H9 (cell line): ENCODE measurements at regions not wholly inside any gene's neighbourhood (a gene's known extent, or its start where the extent isn't known, plus 50 kb on each side); places are given as distances from the start of the nearest gene placed in this dataset.

Source experiments
- DNase-seq: peaks from one replicate; pipeline ENCODE4 v3.0.0-alpha.2; 2017
- H2AFZ ChIP-seq: one replicate; pipeline ENCODE4 v1.6.1; 2013; ENCODE audit warnings: mild to moderate bottlenecking, low read length, control low read depth, moderate library complexity
- H2AK5ac ChIP-seq: 2 replicates; pipeline ENCODE4 v1.6.1; 2013; ENCODE audit warnings: low read length, control low read depth, mixed read lengths; ENCODE audit not compliant: insufficient read length
- H2BK120ac ChIP-seq: one replicate; pipeline ENCODE4 v1.6.1; 2013; ENCODE audit warnings: low read depth, mild to moderate bottlenecking, low read length, control low read depth, inconsistent platforms; ENCODE audit not compliant: poor library complexity, severe bottlenecking
- H2BK12ac ChIP-seq: 2 replicates; pipeline ENCODE4 v1.6.1; 2013; ENCODE audit warnings: low read length, control low read depth, mixed read lengths, low read depth; ENCODE audit not compliant: insufficient read length
- H2BK15ac ChIP-seq: 2 replicates; pipeline ENCODE4 v1.6.1; 2013; ENCODE audit warnings: low read depth, low read length, control low read depth
- H2BK20ac ChIP-seq: one replicate; pipeline ENCODE4 v1.6.1; 2013; ENCODE audit warnings: low read depth, mild to moderate bottlenecking, low read length, control low read depth, inconsistent platforms; ENCODE audit not compliant: poor library complexity, severe bottlenecking
- H2BK5ac ChIP-seq: 2 replicates; pipeline ENCODE4 v1.6.1; 2013; ENCODE audit warnings: low read length, control low read depth, mixed read lengths; ENCODE audit not compliant: insufficient read length
- H3K14ac ChIP-seq: 2 replicates; pipeline ENCODE4 v1.6.1; 2013; ENCODE audit warnings: low read length, control low read depth; ENCODE audit not compliant: insufficient read depth
- H3K18ac ChIP-seq: 2 replicates; pipeline ENCODE4 v1.6.1; 2013; ENCODE audit warnings: low read depth, mild to moderate bottlenecking, mixed read lengths, low read length, control low read depth; ENCODE audit not compliant: insufficient read length
- H3K23ac ChIP-seq: 2 replicates; pipeline ENCODE4 v1.6.1; 2013; ENCODE audit warnings: low read length, control low read depth, mixed read lengths, low read depth; ENCODE audit not compliant: insufficient read length
- H3K23me2 ChIP-seq: 2 replicates; pipeline ENCODE4 v1.6.1; 2013; ENCODE audit warnings: low read depth, mild to moderate bottlenecking, mixed read lengths, low read length, control low read depth; ENCODE audit not compliant: insufficient read length, poor library complexity, severe bottlenecking
- H3K27ac ChIP-seq: 2 replicates; pipeline ENCODE4 v1.5.1; 2013; ENCODE audit warnings: low read length, control low read depth, mixed read lengths, low read depth; ENCODE audit not compliant: insufficient read length
- H3K27me3 ChIP-seq: 2 replicates; pipeline ENCODE4 v1.6.1; 2013; ENCODE audit warnings: low read length, control low read depth, inconsistent platforms; ENCODE audit not compliant: insufficient read depth
- H3K4ac ChIP-seq: 2 replicates; pipeline ENCODE4 v1.6.1; 2013; ENCODE audit warnings: low read depth, mild to moderate bottlenecking, control low read depth, inconsistent platforms, low read length, moderate library complexity
- H3K4me1 ChIP-seq: 2 replicates; pipeline ENCODE4 v1.6.1; 2013; ENCODE audit warnings: low read length, control low read depth, inconsistent platforms; ENCODE audit not compliant: insufficient read depth
- H3K4me2 ChIP-seq: 2 replicates; pipeline ENCODE4 v1.6.1; 2013; ENCODE audit warnings: low read length, control low read depth, mixed read lengths; ENCODE audit not compliant: insufficient read length, insufficient read depth
- H3K56ac ChIP-seq: 2 replicates; pipeline ENCODE4 v1.6.1; 2013; ENCODE audit warnings: low read depth, mild to moderate bottlenecking, mixed read lengths, low read length, control low read depth; ENCODE audit not compliant: insufficient read length
- H3K79me1 ChIP-seq: 2 replicates; pipeline ENCODE4 v1.6.1; 2013; ENCODE audit warnings: low read depth, mild to moderate bottlenecking, moderate library complexity, low read length, control low read depth, inconsistent platforms; ENCODE audit not compliant: insufficient read depth, poor library complexity, severe bottlenecking
- H3K79me2 ChIP-seq: 2 replicates; pipeline ENCODE4 v1.6.1; 2013; ENCODE audit warnings: low read length, control low read depth, inconsistent platforms; ENCODE audit not compliant: insufficient read depth
- H3K9ac ChIP-seq: 2 replicates; pipeline ENCODE4 v1.6.1; 2013; ENCODE audit warnings: low read length, control low read depth, mixed read lengths; ENCODE audit not compliant: insufficient read length; ENCODE audit errors: extremely low read depth
- H3K9me3 ChIP-seq: one replicate; pipeline ENCODE4 v1.6.1; 2013; ENCODE audit warnings: low read depth, low read length, inconsistent platforms; ENCODE audit not compliant: control insufficient read depth
- H3T11ph ChIP-seq: one replicate; pipeline ENCODE4 v1.6.1; 2013; ENCODE audit warnings: mild to moderate bottlenecking, low read length, control low read depth, inconsistent platforms
- H4K20me1 ChIP-seq: one replicate; pipeline ENCODE4 v1.6.1; 2013; ENCODE audit not compliant: control insufficient read depth, insufficient read length, insufficient read depth
- H4K5ac ChIP-seq: 2 replicates; pipeline ENCODE4 v1.6.1; 2013; ENCODE audit warnings: low read depth, mild to moderate bottlenecking, mixed read lengths, low read length, control low read depth; ENCODE audit not compliant: insufficient read length
- H4K8ac ChIP-seq: replicated peaks from 2 replicates; pipeline ENCODE4 v1.6.1; 2013; ENCODE audit warnings: low read length, control low read depth, mixed read lengths, low read depth; ENCODE audit not compliant: insufficient read length
- H4K91ac ChIP-seq: 2 replicates; pipeline ENCODE4 v1.6.1; 2013; ENCODE audit warnings: low read depth, mild to moderate bottlenecking, moderate library complexity, mixed read lengths, low read length, control low read depth; ENCODE audit not compliant: insufficient read length
- H3K27ac Mint-ChIP-seq, 3 experiments: 2 replicates in 2 of 3; 3 replicates in 1 of 3; pipeline ENCODE4 v1.8.0; 2020 to 2021; ENCODE audit warnings: mixed read lengths in 3 of 3, mild to moderate bottlenecking in 1 of 3, moderate library complexity in 1 of 3
- H3K27me3 Mint-ChIP-seq: 2 replicates; pipeline ENCODE4 v1.8.0; 2021; ENCODE audit warnings: low read depth, mild to moderate bottlenecking, moderate library complexity, mixed read lengths
- H3K36me3 Mint-ChIP-seq, 3 experiments: 2 replicates in 2 of 3; 3 replicates in 1 of 3; pipeline ENCODE4 v1.8.0; 2020 to 2021; ENCODE audit warnings: low read depth in 3 of 3, mixed read lengths in 3 of 3; ENCODE audit not compliant: insufficient read depth in 1 of 3
- H3K4me1 Mint-ChIP-seq, 2 experiments: 2 replicates each; pipeline ENCODE4 v1.8.0; 2020; ENCODE audit warnings: mixed read lengths in 2 of 2
- H3K4me3 Mint-ChIP-seq, 2 experiments: 2 replicates in 1 of 2; 3 replicates in 1 of 2; pipeline ENCODE4 v1.8.0; 2020 to 2021; ENCODE audit warnings: mild to moderate bottlenecking in 2 of 2, mixed read lengths in 2 of 2, moderate library complexity in 1 of 2
- H3K9me3 Mint-ChIP-seq, 2 experiments: 2 replicates in 1 of 2; 3 replicates in 1 of 2; pipeline ENCODE4 v1.8.0; 2020; ENCODE audit warnings: mild to moderate bottlenecking in 2 of 2, mixed read lengths in 2 of 2, moderate library complexity in 1 of 2
- CTCF ChIP-seq: fragments of 200-600 bp; sonication (generic); conservative IDR thresholded peaks from 3 replicates; pipeline ENCODE4 v1.8.0; 2021; ENCODE audit warnings: antibody characterized with exemption, mild to moderate bottlenecking

- Mint-ChIP-seq H3K27ac (no peak overlapping the region; a peak in 1 of 7 replicates), H3K9me3 (peaks cover 21 to 27% of the 10 kb centered on the region in 2 experiments), H3K36me3 (peaks cover 9 to 24% (median 21%) of the 10 kb centered on the region in 3 experiments), H3K27me3 (no peaks in the 10 kb centered on the region), H3K4me3 (no peak overlapping the region), H3K4me1 (peaks cover 14% of the 10 kb centered on the region in 2 experiments)
- Histone ChIP-seq H4K20me1 (no peaks in the 10 kb centered on the region), H2BK5ac (no peak overlapping the region), H3K18ac (no peak overlapping the region), H2BK120ac (no peak overlapping the region), H3K23me2 (no peaks in the 10 kb centered on the region), H3K9me3 (peaks cover 11% of the 10 kb centered on the region), H3K9ac (no peak overlapping the region), H2BK12ac (no peak overlapping the region), H3K27me3 (no peaks in the 10 kb centered on the region), H3K4ac (no peak overlapping the region), H3T11ph (no peak overlapping the region), H2BK20ac (no peak overlapping the region), H4K91ac (no peak overlapping the region), H2AK5ac (no peak overlapping the region), H3K4me2 (no peak overlapping the region), H2BK15ac (no peak overlapping the region), H3K56ac (no peak overlapping the region), H3K79me1 (no peaks in the 10 kb centered on the region), H3K79me2 (no peaks in the 10 kb centered on the region), H2AFZ (no peak overlapping the region), H3K4me1 (peaks cover 4% of the 10 kb centered on the region; the same call in 1 of the 2 replicates), H3K23ac (no peak overlapping the region), H3K27ac (no peak overlapping the region), H4K8ac (no peak overlapping the region), H3K14ac (no peak overlapping the region), H4K5ac (no peak overlapping the region)
- no peak for DNase-seq
- no peak for TF ChIP-seq CTCF
These were observed 141.5 kb upstream of the FBXL17 start for GRCh38 chr5:108523360-108523759.
